H9 (cell line): ENCODE measurements at regions not wholly inside any gene's neighbourhood (a gene's known extent, or its start where the extent isn't known, plus 50 kb on each side); places are given as distances from the start of the nearest gene placed in this dataset.
"Not testable (repeated sequence)": the region's sequence is repeated elsewhere in the genome, so short reads cannot be mapped to it uniquely, and the experiment has no call there.

Source experiments
- DNase-seq: peaks from one replicate; pipeline ENCODE4 v3.0.0-alpha.2; 2017
- H2AFZ ChIP-seq: one replicate; pipeline ENCODE4 v1.6.1; 2013; ENCODE audit warnings: mild to moderate bottlenecking, low read length, control low read depth, moderate library complexity
- H2AK5ac ChIP-seq: 2 replicates; pipeline ENCODE4 v1.6.1; 2013; ENCODE audit warnings: low read length, control low read depth, mixed read lengths; ENCODE audit not compliant: insufficient read length
- H2BK120ac ChIP-seq: one replicate; pipeline ENCODE4 v1.6.1; 2013; ENCODE audit warnings: low read depth, mild to moderate bottlenecking, low read length, control low read depth, inconsistent platforms; ENCODE audit not compliant: poor library complexity, severe bottlenecking
- H2BK12ac ChIP-seq: 2 replicates; pipeline ENCODE4 v1.6.1; 2013; ENCODE audit warnings: low read length, control low read depth, mixed read lengths, low read depth; ENCODE audit not compliant: insufficient read length
- H2BK15ac ChIP-seq: 2 replicates; pipeline ENCODE4 v1.6.1; 2013; ENCODE audit warnings: low read depth, low read length, control low read depth
- H2BK20ac ChIP-seq: one replicate; pipeline ENCODE4 v1.6.1; 2013; ENCODE audit warnings: low read depth, mild to moderate bottlenecking, low read length, control low read depth, inconsistent platforms; ENCODE audit not compliant: poor library complexity, severe bottlenecking
- H2BK5ac ChIP-seq: 2 replicates; pipeline ENCODE4 v1.6.1; 2013; ENCODE audit warnings: low read length, control low read depth, mixed read lengths; ENCODE audit not compliant: insufficient read length
- H3K14ac ChIP-seq: 2 replicates; pipeline ENCODE4 v1.6.1; 2013; ENCODE audit warnings: low read length, control low read depth; ENCODE audit not compliant: insufficient read depth
- H3K18ac ChIP-seq: 2 replicates; pipeline ENCODE4 v1.6.1; 2013; ENCODE audit warnings: low read depth, mild to moderate bottlenecking, mixed read lengths, low read length, control low read depth; ENCODE audit not compliant: insufficient read length
- H3K23ac ChIP-seq: 2 replicates; pipeline ENCODE4 v1.6.1; 2013; ENCODE audit warnings: low read length, control low read depth, mixed read lengths, low read depth; ENCODE audit not compliant: insufficient read length
- H3K23me2 ChIP-seq: 2 replicates; pipeline ENCODE4 v1.6.1; 2013; ENCODE audit warnings: low read depth, mild to moderate bottlenecking, mixed read lengths, low read length, control low read depth; ENCODE audit not compliant: insufficient read length, poor library complexity, severe bottlenecking
- H3K27ac ChIP-seq: 2 replicates; pipeline ENCODE4 v1.5.1; 2013; ENCODE audit warnings: low read length, control low read depth, mixed read lengths, low read depth; ENCODE audit not compliant: insufficient read length
- H3K27me3 ChIP-seq: 2 replicates; pipeline ENCODE4 v1.6.1; 2013; ENCODE audit warnings: low read length, control low read depth, inconsistent platforms; ENCODE audit not compliant: insufficient read depth
- H3K4ac ChIP-seq: 2 replicates; pipeline ENCODE4 v1.6.1; 2013; ENCODE audit warnings: low read depth, mild to moderate bottlenecking, control low read depth, inconsistent platforms, low read length, moderate library complexity
- H3K4me1 ChIP-seq: 2 replicates; pipeline ENCODE4 v1.6.1; 2013; ENCODE audit warnings: low read length, control low read depth, inconsistent platforms; ENCODE audit not compliant: insufficient read depth
- H3K4me2 ChIP-seq: 2 replicates; pipeline ENCODE4 v1.6.1; 2013; ENCODE audit warnings: low read length, control low read depth, mixed read lengths; ENCODE audit not compliant: insufficient read length, insufficient read depth
- H3K56ac ChIP-seq: 2 replicates; pipeline ENCODE4 v1.6.1; 2013; ENCODE audit warnings: low read depth, mild to moderate bottlenecking, mixed read lengths, low read length, control low read depth; ENCODE audit not compliant: insufficient read length
- H3K79me1 ChIP-seq: 2 replicates; pipeline ENCODE4 v1.6.1; 2013; ENCODE audit warnings: low read depth, mild to moderate bottlenecking, moderate library complexity, low read length, control low read depth, inconsistent platforms; ENCODE audit not compliant: insufficient read depth, poor library complexity, severe bottlenecking
- H3K79me2 ChIP-seq: 2 replicates; pipeline ENCODE4 v1.6.1; 2013; ENCODE audit warnings: low read length, control low read depth, inconsistent platforms; ENCODE audit not compliant: insufficient read depth
- H3K9ac ChIP-seq: 2 replicates; pipeline ENCODE4 v1.6.1; 2013; ENCODE audit warnings: low read length, control low read depth, mixed read lengths; ENCODE audit not compliant: insufficient read length; ENCODE audit errors: extremely low read depth
- H3K9me3 ChIP-seq: one replicate; pipeline ENCODE4 v1.6.1; 2013; ENCODE audit warnings: low read depth, low read length, inconsistent platforms; ENCODE audit not compliant: control insufficient read depth
- H3T11ph ChIP-seq: one replicate; pipeline ENCODE4 v1.6.1; 2013; ENCODE audit warnings: mild to moderate bottlenecking, low read length, control low read depth, inconsistent platforms
- H4K20me1 ChIP-seq: one replicate; pipeline ENCODE4 v1.6.1; 2013; ENCODE audit not compliant: control insufficient read depth, insufficient read length, insufficient read depth
- H4K5ac ChIP-seq: 2 replicates; pipeline ENCODE4 v1.6.1; 2013; ENCODE audit warnings: low read depth, mild to moderate bottlenecking, mixed read lengths, low read length, control low read depth; ENCODE audit not compliant: insufficient read length
- H4K8ac ChIP-seq: replicated peaks from 2 replicates; pipeline ENCODE4 v1.6.1; 2013; ENCODE audit warnings: low read length, control low read depth, mixed read lengths, low read depth; ENCODE audit not compliant: insufficient read length
- H4K91ac ChIP-seq: 2 replicates; pipeline ENCODE4 v1.6.1; 2013; ENCODE audit warnings: low read depth, mild to moderate bottlenecking, moderate library complexity, mixed read lengths, low read length, control low read depth; ENCODE audit not compliant: insufficient read length
- H3K27ac Mint-ChIP-seq, 3 experiments: 2 replicates in 2 of 3; 3 replicates in 1 of 3; pipeline ENCODE4 v1.8.0; 2020 to 2021; ENCODE audit warnings: mixed read lengths in 3 of 3, mild to moderate bottlenecking in 1 of 3, moderate library complexity in 1 of 3
- H3K27me3 Mint-ChIP-seq: 2 replicates; pipeline ENCODE4 v1.8.0; 2021; ENCODE audit warnings: low read depth, mild to moderate bottlenecking, moderate library complexity, mixed read lengths
- H3K36me3 Mint-ChIP-seq, 3 experiments: 2 replicates in 2 of 3; 3 replicates in 1 of 3; pipeline ENCODE4 v1.8.0; 2020 to 2021; ENCODE audit warnings: low read depth in 3 of 3, mixed read lengths in 3 of 3; ENCODE audit not compliant: insufficient read depth in 1 of 3
- H3K4me1 Mint-ChIP-seq, 2 experiments: 2 replicates each; pipeline ENCODE4 v1.8.0; 2020; ENCODE audit warnings: mixed read lengths in 2 of 2
- H3K4me3 Mint-ChIP-seq, 2 experiments: 2 replicates in 1 of 2; 3 replicates in 1 of 2; pipeline ENCODE4 v1.8.0; 2020 to 2021; ENCODE audit warnings: mild to moderate bottlenecking in 2 of 2, mixed read lengths in 2 of 2, moderate library complexity in 1 of 2
- H3K9me3 Mint-ChIP-seq, 2 experiments: 2 replicates in 1 of 2; 3 replicates in 1 of 2; pipeline ENCODE4 v1.8.0; 2020; ENCODE audit warnings: mild to moderate bottlenecking in 2 of 2, mixed read lengths in 2 of 2, moderate library complexity in 1 of 2
- CTCF ChIP-seq: fragments of 200-600 bp; sonication (generic); conservative IDR thresholded peaks from 3 replicates; pipeline ENCODE4 v1.8.0; 2021; ENCODE audit warnings: antibody characterized with exemption, mild to moderate bottlenecking
- WGBS: extraction: QIAGEN DNeasy Blood & Tissue Kit; methylation state at CpG from one replicate; pipeline ENCODE4 v1.1.7; 2013; ENCODE audit warnings: missing lambda C conversion rate, low lambda C conversion rate, mixed read lengths; ENCODE audit not compliant: insufficient read length; ENCODE audit errors: extremely low coverage; 5-methylcytosine and 5-hydroxymethylcytosine counted together

DNA sequence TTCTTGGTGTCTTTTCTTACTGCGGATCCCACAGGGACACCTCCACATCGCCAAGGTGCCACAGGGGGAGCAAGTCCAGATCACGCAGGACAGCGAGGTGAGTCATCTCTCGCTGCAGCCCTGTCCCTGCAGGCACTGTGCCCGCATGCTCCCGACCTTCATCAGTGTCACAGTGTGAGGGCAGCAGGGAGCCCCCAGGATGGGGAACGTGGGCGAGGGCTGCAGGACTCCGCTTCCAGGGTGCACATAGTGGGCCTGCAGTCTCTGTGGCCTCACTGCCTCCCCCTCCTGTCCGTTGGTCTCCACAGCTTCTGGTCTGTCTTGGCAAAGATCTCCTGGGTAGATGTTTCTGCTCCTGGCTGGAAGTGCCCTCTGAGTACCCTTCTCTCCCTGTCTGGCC, 78.0 kb downstream of the NPIPB11 start:
- H3K14ac ChIP-seq, H3K27me3 ChIP-seq, H2AFZ ChIP-seq, H2BK12ac ChIP-seq, H3K23ac ChIP-seq, H2AK5ac ChIP-seq, H3K4me2 ChIP-seq, H3K18ac ChIP-seq, H4K8ac ChIP-seq, H3K9me3 Mint-ChIP-seq, H3K27ac Mint-ChIP-seq, H3K79me2 ChIP-seq, H4K5ac ChIP-seq, H3K27ac ChIP-seq, H2BK5ac ChIP-seq, H3K79me1 ChIP-seq, H3K36me3 Mint-ChIP-seq, H3K4me3 Mint-ChIP-seq, H3K4me1 Mint-ChIP-seq, H3T11ph ChIP-seq, H3K56ac ChIP-seq, H2BK20ac ChIP-seq, H2BK15ac ChIP-seq, H3K4ac ChIP-seq, H3K23me2 ChIP-seq, H2BK120ac ChIP-seq, H4K91ac ChIP-seq, H3K4me1 ChIP-seq, H3K9me3 ChIP-seq, DNase-seq, H3K9ac ChIP-seq, H4K20me1 ChIP-seq, H3K27me3 Mint-ChIP-seq: not testable (repeated sequence)
- no CpG with 5 or more reads among the region's 11 CpGs for WGBS
- TF ChIP-seq CTCF: peak; percentile 31; the same call in 1 of the 3 replicates

- not testable (repeated sequence) for H3K18ac ChIP-seq, H3K27me3 Mint-ChIP-seq, H3K9me3 Mint-ChIP-seq, H3T11ph ChIP-seq, H3K79me1 ChIP-seq, H3K9ac ChIP-seq, H3K27ac Mint-ChIP-seq, H2AK5ac ChIP-seq, H3K4me3 Mint-ChIP-seq, H2BK5ac ChIP-seq, DNase-seq, H4K8ac ChIP-seq, H3K27me3 ChIP-seq, H2BK120ac ChIP-seq, H3K27ac ChIP-seq, H4K20me1 ChIP-seq, H4K91ac ChIP-seq, H3K23me2 ChIP-seq, H4K5ac ChIP-seq, H2BK12ac ChIP-seq, H2BK20ac ChIP-seq, H2BK15ac ChIP-seq, H3K79me2 ChIP-seq, H3K23ac ChIP-seq, H3K9me3 ChIP-seq, H2AFZ ChIP-seq, H3K36me3 Mint-ChIP-seq, H3K4ac ChIP-seq, H3K4me1 ChIP-seq, H3K4me1 Mint-ChIP-seq, H3K56ac ChIP-seq, H3K14ac ChIP-seq, H3K4me2 ChIP-seq
- no CpG with 5 or more reads among the region's 12 CpGs for WGBS
Measured at GRCh38 chr16:29327631-29328408, 78.7 kb downstream of the NPIPB11 start.
